Panc1 (cell line): ENCODE measurements at regions not wholly inside any gene's neighbourhood (a gene's known extent, or its start where the extent isn't known, plus 50 kb on each side); places are given as distances from the start of the nearest gene placed in this dataset.

Experiments used
- ATAC-seq: fragments of 200-7000 bp; cut with Tn5 transposase; 2 replicates; pipeline ENCODE4 v1.9.1; 2020; ENCODE audit warnings: mild to moderate bottlenecking, moderate library complexity
- BruUV-seq: library from RNA; stranded (reverse); fragments of 400-500 nt; replicated peaks from 2 replicates; lab custom pipeline; 2021; lab: Mats Ljungman, UMichigan
- CTCF ChIA-PET: fragments of 300-600 bp; sonication (Branson Sonifier 250); formaldehyde crosslinking; loops from one replicate; lab custom pipeline; 2022; ENCODE audit warnings: antibody characterized with exemption; lab: Charles Lee
- POLR2A ChIA-PET: fragments of 300-600 bp; sonication (Branson Sonifier 250); formaldehyde crosslinking; loops from one replicate; lab custom pipeline; 2022; ENCODE audit warnings: antibody characterized with exemption; lab: Charles Lee
- DNase-seq: peaks from one replicate; pipeline ENCODE4 v3.0.0-alpha.2; 2010; ENCODE audit warnings: low read depth, low spot score
- H3K27ac ChIP-seq: 2 replicates; pipeline ENCODE4 v1.5.1; 2011; ENCODE audit warnings: mild to moderate bottlenecking, low read length, inconsistent platforms
- H3K27me3 ChIP-seq: fragments of 200-500 bp; sonication (Bioruptor generic); 2 replicates; pipeline ENCODE4 v1.6.0; 2014; ENCODE audit warnings: low read length, inconsistent platforms; ENCODE audit not compliant: control insufficient read depth, insufficient read depth
- H3K36me3 ChIP-seq: fragments of 200-500 bp; sonication (Bioruptor generic); 2 replicates; pipeline ENCODE4 v1.5.1; 2014; ENCODE audit warnings: inconsistent platforms, mild to moderate bottlenecking, low read length, moderate library complexity; ENCODE audit not compliant: control insufficient read depth, insufficient read depth
- H3K4me1 ChIP-seq: 2 replicates; pipeline ENCODE4 v1.5.1; 2011; ENCODE audit warnings: inconsistent platforms, mild to moderate bottlenecking, low read length, moderate library complexity; ENCODE audit not compliant: control insufficient read depth, insufficient read depth
- H3K4me3 ChIP-seq, 2 experiments: 2 replicates each; pipeline ENCODE4 v1.5.1; 2011 to 2012; ENCODE audit warnings: low read depth in 2 of 2, low read length in 2 of 2, mild to moderate bottlenecking in 2 of 2, inconsistent platforms in 1 of 2, moderate library complexity in 1 of 2
- H3K9me3 ChIP-seq: fragments of 200-500 bp; sonication (Bioruptor generic); 2 replicates; pipeline ENCODE4 v1.5.1; 2014; ENCODE audit warnings: low read depth, mild to moderate bottlenecking, inconsistent platforms, low read length, moderate library complexity; ENCODE audit not compliant: control insufficient read depth, insufficient read depth
- POLR2AphosphoS5 ChIP-seq: IDR thresholded peaks from 2 replicates; pipeline ENCODE4 v1.6.1; 2012; ENCODE audit warnings: mild to moderate bottlenecking, low read depth, low read length, moderate library complexity
- SIN3A ChIP-seq: IDR thresholded peaks from 2 replicates; pipeline ENCODE4 v1.6.1; 2012; ENCODE audit warnings: low read depth, mild to moderate bottlenecking, low read length, moderate library complexity, borderline replicate concordance; ENCODE audit not compliant: insufficient read depth
- TCF7L2 ChIP-seq: IDR thresholded peaks from 2 replicates; pipeline ENCODE4 v1.6.1; 2011; ENCODE audit warnings: mild to moderate bottlenecking, low read depth, low read length, inconsistent platforms
- in situ Hi-C: cut with HindIII; loops from 2 replicates; pipeline ENCODE4 v1.10.0; 2016; ENCODE audit warnings: low sequenced_read_pairs, low pct_unique_long_range_greater_than_20kb
- intact Hi-C: fragments of 100-400 bp; cut with micrococcal nuclease; formaldehyde crosslinking; loops from one replicate; pipeline ENCODE4 v1.10.0; 2022; ENCODE audit not compliant: unreplicated experiment
- TF ChIP-seq, protein P1 (sequence below): fragments of 450-650 bp; IDR thresholded peaks from 2 replicates; pipeline ENCODE4 v1.5.1; 2017; ENCODE audit warnings: mild to moderate bottlenecking
- TF ChIP-seq, protein P2 (sequence below), 2 experiments: IDR thresholded peaks; 2 replicates each; pipeline ENCODE4 v1.6.1; 2011 to 2012; ENCODE audit warnings: low read depth in 2 of 2, control low read depth in 1 of 2, low read length in 1 of 2, mild to moderate bottlenecking in 1 of 2, moderate library complexity in 1 of 2; ENCODE audit not compliant: insufficient read depth in 1 of 2

DNA sequence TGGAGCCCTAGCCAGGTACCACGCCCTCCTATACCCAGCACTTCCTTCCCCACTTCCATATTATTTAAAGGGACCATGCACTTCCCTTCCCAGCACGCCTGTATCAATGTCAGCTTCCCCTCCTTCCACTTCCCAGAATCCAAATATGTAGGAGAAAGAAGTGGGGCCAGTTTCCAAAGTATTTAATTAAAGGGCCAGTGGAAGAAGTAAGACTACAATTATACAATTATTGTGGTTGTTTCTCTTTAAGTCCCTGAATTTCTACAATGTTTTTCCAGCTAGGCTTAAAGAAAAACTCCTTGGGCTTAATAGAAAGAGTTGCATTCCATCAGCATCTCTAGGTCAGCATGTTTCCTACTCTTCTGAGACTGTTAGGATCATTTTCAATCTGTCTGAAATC, 515.8 kb downstream of the PREX1 start:
- no TSS peak for BruUV-seq
- no peaks in the 10 kb centered on the region for H3K4me1 ChIP-seq
- ChIA-PET POLR2A (no interaction called here), CTCF (interaction anchor here (0.6 kb wide), 1 partner anchor 126 kb away, joined by 3 read pairs; no protein-coding TSS in a partner anchor)
- H3K27ac ChIP-seq, result no peak overlapping the region
- H3K27me3 ChIP-seq, result peaks cover 10% of the 10 kb centered on the region
- H3K4me3 ChIP-seq, result no peak overlapping the region
- ATAC-seq (no peak), DNase-seq (no peak)
- in situ Hi-C loops, result no loop called here
- intact Hi-C loops, result no loop called here
- TF ChIP-seq, protein P1, sequence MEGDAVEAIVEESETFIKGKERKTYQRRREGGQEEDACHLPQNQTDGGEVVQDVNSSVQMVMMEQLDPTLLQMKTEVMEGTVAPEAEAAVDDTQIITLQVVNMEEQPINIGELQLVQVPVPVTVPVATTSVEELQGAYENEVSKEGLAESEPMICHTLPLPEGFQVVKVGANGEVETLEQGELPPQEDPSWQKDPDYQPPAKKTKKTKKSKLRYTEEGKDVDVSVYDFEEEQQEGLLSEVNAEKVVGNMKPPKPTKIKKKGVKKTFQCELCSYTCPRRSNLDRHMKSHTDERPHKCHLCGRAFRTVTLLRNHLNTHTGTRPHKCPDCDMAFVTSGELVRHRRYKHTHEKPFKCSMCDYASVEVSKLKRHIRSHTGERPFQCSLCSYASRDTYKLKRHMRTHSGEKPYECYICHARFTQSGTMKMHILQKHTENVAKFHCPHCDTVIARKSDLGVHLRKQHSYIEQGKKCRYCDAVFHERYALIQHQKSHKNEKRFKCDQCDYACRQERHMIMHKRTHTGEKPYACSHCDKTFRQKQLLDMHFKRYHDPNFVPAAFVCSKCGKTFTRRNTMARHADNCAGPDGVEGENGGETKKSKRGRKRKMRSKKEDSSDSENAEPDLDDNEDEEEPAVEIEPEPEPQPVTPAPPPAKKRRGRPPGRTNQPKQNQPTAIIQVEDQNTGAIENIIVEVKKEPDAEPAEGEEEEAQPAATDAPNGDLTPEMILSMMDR, result no peak
- TF ChIP-seq SIN3A, result no peak
- no peak for TF ChIP-seq POLR2AphosphoS5
- TF ChIP-seq, protein P2, sequence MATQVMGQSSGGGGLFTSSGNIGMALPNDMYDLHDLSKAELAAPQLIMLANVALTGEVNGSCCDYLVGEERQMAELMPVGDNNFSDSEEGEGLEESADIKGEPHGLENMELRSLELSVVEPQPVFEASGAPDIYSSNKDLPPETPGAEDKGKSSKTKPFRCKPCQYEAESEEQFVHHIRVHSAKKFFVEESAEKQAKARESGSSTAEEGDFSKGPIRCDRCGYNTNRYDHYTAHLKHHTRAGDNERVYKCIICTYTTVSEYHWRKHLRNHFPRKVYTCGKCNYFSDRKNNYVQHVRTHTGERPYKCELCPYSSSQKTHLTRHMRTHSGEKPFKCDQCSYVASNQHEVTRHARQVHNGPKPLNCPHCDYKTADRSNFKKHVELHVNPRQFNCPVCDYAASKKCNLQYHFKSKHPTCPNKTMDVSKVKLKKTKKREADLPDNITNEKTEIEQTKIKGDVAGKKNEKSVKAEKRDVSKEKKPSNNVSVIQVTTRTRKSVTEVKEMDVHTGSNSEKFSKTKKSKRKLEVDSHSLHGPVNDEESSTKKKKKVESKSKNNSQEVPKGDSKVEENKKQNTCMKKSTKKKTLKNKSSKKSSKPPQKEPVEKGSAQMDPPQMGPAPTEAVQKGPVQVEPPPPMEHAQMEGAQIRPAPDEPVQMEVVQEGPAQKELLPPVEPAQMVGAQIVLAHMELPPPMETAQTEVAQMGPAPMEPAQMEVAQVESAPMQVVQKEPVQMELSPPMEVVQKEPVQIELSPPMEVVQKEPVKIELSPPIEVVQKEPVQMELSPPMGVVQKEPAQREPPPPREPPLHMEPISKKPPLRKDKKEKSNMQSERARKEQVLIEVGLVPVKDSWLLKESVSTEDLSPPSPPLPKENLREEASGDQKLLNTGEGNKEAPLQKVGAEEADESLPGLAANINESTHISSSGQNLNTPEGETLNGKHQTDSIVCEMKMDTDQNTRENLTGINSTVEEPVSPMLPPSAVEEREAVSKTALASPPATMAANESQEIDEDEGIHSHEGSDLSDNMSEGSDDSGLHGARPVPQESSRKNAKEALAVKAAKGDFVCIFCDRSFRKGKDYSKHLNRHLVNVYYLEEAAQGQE (IDR thresholded peaks at IDR 0.05; ENCODE audit: insufficient read depth in 1 of 2, low read depth in 2 of 2, low read length in 1 of 2), result no peak
- no peak for TF ChIP-seq TCF7L2
- H3K36me3 ChIP-seq, result no peaks in the 10 kb centered on the region
- H3K9me3 ChIP-seq, result no peaks in the 10 kb centered on the region

DNA sequence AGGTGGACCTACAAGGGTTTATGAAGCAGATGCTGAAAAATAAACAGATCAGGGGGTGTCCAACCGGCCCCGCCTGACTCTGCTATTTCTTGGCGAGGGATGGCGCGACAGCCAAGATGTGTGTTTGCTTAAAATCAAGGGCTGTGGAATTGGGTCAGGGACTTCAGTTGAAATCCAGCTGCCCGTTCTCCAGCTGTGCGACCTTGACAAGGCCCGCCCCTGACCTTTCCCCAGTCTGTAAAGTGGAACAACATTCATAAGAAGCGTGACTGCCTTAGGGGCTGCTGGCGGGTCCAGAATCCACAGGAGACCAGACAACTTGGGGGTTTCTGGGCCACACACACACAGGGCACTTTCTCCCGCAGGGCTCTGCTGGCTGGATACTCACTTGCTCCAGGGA, 517.5 kb downstream of the PREX1 start:
- Histone ChIP-seq H3K4me1 (no peaks in the 10 kb centered on the region), H3K27ac (no peak overlapping the region), H3K4me3 (no peak overlapping the region), H3K36me3 (no peaks in the 10 kb centered on the region), H3K27me3 (peaks cover 15% of the 10 kb centered on the region), H3K9me3 (no peaks in the 10 kb centered on the region)
- no peak for TF ChIP-seq SIN3A
- TF ChIP-seq, protein P2 (IDR thresholded peaks at IDR 0.05; ENCODE audit: insufficient read depth in 1 of 2, low read depth in 2 of 2, low read length in 1 of 2), result no peak
- no peak for TF ChIP-seq TCF7L2
- TF ChIP-seq, protein P1, result no peak
- TF ChIP-seq POLR2AphosphoS5, result no peak
- DNase-seq (no peak), ATAC-seq (no peak)
- POLR2A ChIA-PET, result no interaction called here
- BruUV-seq, result no TSS peak
- CTCF ChIA-PET, result no interaction called here
- intact Hi-C loops, result no loop called here
- in situ Hi-C loops, result no loop called here
